ENCODE measurements at regions not wholly inside any gene's neighbourhood (a gene's known extent, or its start where the extent isn't known, plus 50 kb on each side); places are given as distances from the start of the nearest gene placed in this dataset. TPM values are rescaled to one million over a fixed set of nuclear protein-coding genes. Genes with fewer than 3 reads are reported as not detected.

- Histone ChIP-seq H3K27ac (ENCODE audit: low read depth, low read length) (no peak overlapping the region), H3K4me3 (ENCODE audit: low read depth, low read length) (no peak overlapping the region), H3K9me3 (ENCODE audit: control insufficient read depth, insufficient read depth, low read length) (no peaks in the 10 kb centered on the region), H3K27me3 (ENCODE audit: control insufficient read depth, insufficient read depth, low read length) (no peaks in the 10 kb centered on the region)
- TF ChIP-seq, protein P1, sequence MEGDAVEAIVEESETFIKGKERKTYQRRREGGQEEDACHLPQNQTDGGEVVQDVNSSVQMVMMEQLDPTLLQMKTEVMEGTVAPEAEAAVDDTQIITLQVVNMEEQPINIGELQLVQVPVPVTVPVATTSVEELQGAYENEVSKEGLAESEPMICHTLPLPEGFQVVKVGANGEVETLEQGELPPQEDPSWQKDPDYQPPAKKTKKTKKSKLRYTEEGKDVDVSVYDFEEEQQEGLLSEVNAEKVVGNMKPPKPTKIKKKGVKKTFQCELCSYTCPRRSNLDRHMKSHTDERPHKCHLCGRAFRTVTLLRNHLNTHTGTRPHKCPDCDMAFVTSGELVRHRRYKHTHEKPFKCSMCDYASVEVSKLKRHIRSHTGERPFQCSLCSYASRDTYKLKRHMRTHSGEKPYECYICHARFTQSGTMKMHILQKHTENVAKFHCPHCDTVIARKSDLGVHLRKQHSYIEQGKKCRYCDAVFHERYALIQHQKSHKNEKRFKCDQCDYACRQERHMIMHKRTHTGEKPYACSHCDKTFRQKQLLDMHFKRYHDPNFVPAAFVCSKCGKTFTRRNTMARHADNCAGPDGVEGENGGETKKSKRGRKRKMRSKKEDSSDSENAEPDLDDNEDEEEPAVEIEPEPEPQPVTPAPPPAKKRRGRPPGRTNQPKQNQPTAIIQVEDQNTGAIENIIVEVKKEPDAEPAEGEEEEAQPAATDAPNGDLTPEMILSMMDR (IDR thresholded peaks at IDR 0.05; ENCODE audit: low read depth, low read length): no peak
- CTCF ChIA-PET: no interaction called here
- POLR2A ChIA-PET: no interaction called here
- no peak for DNase-seq (ENCODE audit: low read depth, low spot score)
These were observed 54.1 kb upstream of the RGS18 start for GRCh38 chr1:192104128-192104527.

- TF ChIP-seq, protein P1 (IDR thresholded peaks at IDR 0.05; ENCODE audit: low read depth, low read length): no peak
- CTCF ChIA-PET: no interaction called here
- Histone ChIP-seq H3K4me3 (ENCODE audit: low read depth, low read length) (no peak overlapping the region), H3K27ac (ENCODE audit: low read depth, low read length) (peak overlapping the region; percentile 87), H3K9me3 (ENCODE audit: control insufficient read depth, insufficient read depth, low read length) (no peaks in the 10 kb centered on the region), H3K27me3 (ENCODE audit: control insufficient read depth, insufficient read depth, low read length) (no peaks in the 10 kb centered on the region)
- DNase-seq (ENCODE audit: low read depth, low spot score): peak; percentile 65
- POLR2A ChIA-PET: interaction anchor here (1.3 kb wide), 1 partner anchor 42 kb away, joined by 3 read pairs; no protein-coding TSS in a partner anchor
These were observed 53.4 kb upstream of the RGS18 start for GRCh38 chr1:192104852-192105251.

- H3K27me3 ChIP-seq (ENCODE audit: control insufficient read depth, insufficient read depth, low read length): no peaks in the 10 kb centered on the region
- CTCF ChIA-PET: no interaction called here
- DNase-seq (ENCODE audit: low read depth, low spot score): no peak
These were observed 50.1 kb upstream of the RGS18 start for GRCh38 chr1:192108161-192108560.

More at GRCh38 chr1:192108161-192108560, 50.1 kb upstream of the RGS18 start:
- POLR2A ChIA-PET: no interaction called here
- TF ChIP-seq, protein P1 (IDR thresholded peaks at IDR 0.05; ENCODE audit: low read depth, low read length): no peak
- H3K4me3 ChIP-seq (ENCODE audit: low read depth, low read length): no peak overlapping the region
- H3K9me3 ChIP-seq (ENCODE audit: control insufficient read depth, insufficient read depth, low read length): no peaks in the 10 kb centered on the region
- no peak overlapping the region for H3K27ac ChIP-seq (ENCODE audit: low read depth, low read length)

Small RNAs in the stretch of these regions (small RNA-seq; reads per million reads assigned to genes)
- gene AL139135.1 (ENCODE audit: insufficient read length, low read depth): not detected
- gene AL713866.2 (ENCODE audit: insufficient read length, low read depth): not detected
